ENCODE measurements at regions not wholly inside any gene's neighbourhood (a gene's known extent, or its start where the extent isn't known, plus 50 kb on each side); places are given as distances from the start of the nearest gene placed in this dataset.

- no peak overlapping the region for H4K5ac ChIP-seq (ENCODE audit: insufficient read length, low read depth, low read length)
- H3K9ac ChIP-seq (replicated peaks in 1 of 4; ENCODE audit: extremely low read depth in 1 of 4, low read depth in 3 of 4, low read length in 3 of 4) = no peak overlapping the region
- no peak overlapping the region for H3K14ac ChIP-seq (ENCODE audit: insufficient read length)
- H2BK20ac ChIP-seq (ENCODE audit: low read length) = 0 out of 2 replicates have a peak overlapping the region, but pooled peaks have one; percentile 27
- no peaks in the 10 kb centered on the region for H3K79me2 ChIP-seq (ENCODE audit: control insufficient read depth in 1 of 2, insufficient read depth in 2 of 2, low read length in 2 of 2)
- no peak overlapping the region for H2AK5ac ChIP-seq (ENCODE audit: low read depth, low read length)
- no peak overlapping the region for H3K18ac ChIP-seq (ENCODE audit: extremely low read depth, low read length)
- no peak overlapping the region for H3K4ac ChIP-seq (replicated peaks; ENCODE audit: insufficient read length, low read depth, low read length)
- POLR2A ChIA-PET (ENCODE audit: partially characterized antibody) = interaction anchor here (0.6 kb wide), 1 partner anchor 1101 kb away, joined by 3 read pairs; no protein-coding TSS in a partner anchor
- no peak overlapping the region for H4K91ac ChIP-seq (replicated peaks; ENCODE audit: insufficient read length, low read length)
- no peaks in the 10 kb centered on the region for H3K27me3 ChIP-seq (replicated peaks in 1 of 4; ENCODE audit: control insufficient read depth in 3 of 4, extremely low read depth in 1 of 4, insufficient read depth in 3 of 4, low read length in 3 of 4)
- H2BK5ac ChIP-seq (ENCODE audit: low read depth, low read length) = no peak overlapping the region
- no peaks in the 10 kb centered on the region for H3K36me3 ChIP-seq (ENCODE audit: control insufficient read depth in 2 of 4, insufficient read depth in 4 of 4, low read length in 3 of 4)
- FAIRE-seq (no peak), DNase-seq (ENCODE audit: low read depth in 1 of 2, low spot score in 2 of 2) (no peak)
- no peak overlapping the region for H2BK15ac ChIP-seq (ENCODE audit: low read length)
- H3K56ac ChIP-seq (replicated peaks; ENCODE audit: insufficient read length, low read depth, low read length) = no peak overlapping the region
- peaks cover 0 to 5% (median under 1%) of the 10 kb centered on the region in 4 experiments; a peak in 5 of 7 replicates for H3K4me1 ChIP-seq (replicated peaks in 1 of 4; ENCODE audit: control insufficient read depth in 3 of 4, insufficient read depth in 4 of 4, low read length in 3 of 4)
- no peak for TF ChIP-seq TAF7 (optimal IDR thresholded peaks at IDR 0.05; ENCODE audit: borderline replicate concordance, low read depth, low read length)
- no peak for TF ChIP-seq KDM5A (IDR thresholded peaks at IDR 0.05; ENCODE audit: low read length)
- TF ChIP-seq CREB1 (IDR thresholded peaks at IDR 0.05) = no peak
- TF ChIP-seq RNF2 (IDR thresholded peaks at IDR 0.05; ENCODE audit: borderline replicate concordance, low read depth, low read length, missing control alignments, poor library complexity, severe bottlenecking) = no peak
- H3K4me2 ChIP-seq (ENCODE audit: insufficient read depth in 1 of 2, low read depth in 2 of 2, low read length in 2 of 2) = no peak overlapping the region
- CTCF ChIA-PET (ENCODE audit: partially characterized antibody) = interaction anchor here (1.3 to 2.9 kb wide), 3 partner anchors 11 to 69 kb away, joined by 4 to 9 read pairs (median 4); no protein-coding TSS in a partner anchor
- no peak overlapping the region for H4K8ac ChIP-seq (ENCODE audit: extremely low read depth, insufficient read depth, low read length)
- H3K23me2 ChIP-seq (ENCODE audit: low read depth, low read length) = no peaks in the 10 kb centered on the region
- no peak overlapping the region for H3K27ac ChIP-seq (ENCODE audit: low read depth, low read length)
- peaks cover 0 to 2% of the 10 kb centered on the region in 2 experiments; a peak in 1 of 4 replicates for H3K9me3 ChIP-seq (ENCODE audit: insufficient read depth in 2 of 2, low read depth in 1 of 2, low read length in 1 of 2)
- H3K23ac ChIP-seq (ENCODE audit: insufficient read length) = no peak overlapping the region
- H2AFZ ChIP-seq (ENCODE audit: low read length) = no peak overlapping the region; the same call in 1 of the 2 replicates
- H2BK120ac ChIP-seq (replicated peaks; ENCODE audit: low read depth, low read length) = no peak overlapping the region
- H3K4me3 ChIP-seq (ENCODE audit: extremely low read depth in 1 of 4, insufficient read depth in 2 of 4, low read depth in 3 of 4, low read length in 4 of 4) = no peak overlapping the region
- H4K20me1 ChIP-seq (replicated peaks in 1 of 2; ENCODE audit: control insufficient read depth in 1 of 2, insufficient read depth in 2 of 2, low read length in 2 of 2) = no peaks in the 10 kb centered on the region
- peak overlapping the region; percentile 42; the same call in 1 of the 2 replicates for H2BK12ac ChIP-seq (ENCODE audit: low read depth, low read length)
- no peaks in the 10 kb centered on the region for H3K79me1 ChIP-seq (ENCODE audit: low read depth, low read length)
- WGBS, 2 experiments (ENCODE audit: extremely low coverage in 1 of 2, insufficient coverage in 1 of 2, insufficient read length in 1 of 2, insufficient replicate concordance in 2 of 2, low coverage in 1 of 2, low lambda C conversion rate in 2 of 2, missing lambda C conversion rate in 1 of 2) = 86% methylated on average over 2 of the region's 2 CpGs; no CpG with 5 or more reads in 1 of the 2 experiments
These were observed 177.7 kb downstream of the SKIDA1 start for GRCh38 chr10:21347785-21348170.
